ENCODE measurements at regions not wholly inside any gene's neighbourhood (a gene's known extent, or its start where the extent isn't known, plus 50 kb on each side); places are given as distances from the start of the nearest gene placed in this dataset.
"Not testable (repeated sequence)": the region's sequence is repeated elsewhere in the genome, so short reads cannot be mapped to it uniquely, and the experiment has no call there.

GRCh38 chr22:15775118-15775517 is 85.3 kb downstream of the POTEH start:
- not testable (repeated sequence) for TF ChIP-seq CTCF, POLR2A (IDR thresholded peaks at IDR 0.05)

Measured in right lobe of liver (tissue), 4 donors.